ENCODE measurements at regions not wholly inside any gene's neighbourhood (a gene's known extent, or its start where the extent isn't known, plus 50 kb on each side); places are given as distances from the start of the nearest gene placed in this dataset.

DNA sequence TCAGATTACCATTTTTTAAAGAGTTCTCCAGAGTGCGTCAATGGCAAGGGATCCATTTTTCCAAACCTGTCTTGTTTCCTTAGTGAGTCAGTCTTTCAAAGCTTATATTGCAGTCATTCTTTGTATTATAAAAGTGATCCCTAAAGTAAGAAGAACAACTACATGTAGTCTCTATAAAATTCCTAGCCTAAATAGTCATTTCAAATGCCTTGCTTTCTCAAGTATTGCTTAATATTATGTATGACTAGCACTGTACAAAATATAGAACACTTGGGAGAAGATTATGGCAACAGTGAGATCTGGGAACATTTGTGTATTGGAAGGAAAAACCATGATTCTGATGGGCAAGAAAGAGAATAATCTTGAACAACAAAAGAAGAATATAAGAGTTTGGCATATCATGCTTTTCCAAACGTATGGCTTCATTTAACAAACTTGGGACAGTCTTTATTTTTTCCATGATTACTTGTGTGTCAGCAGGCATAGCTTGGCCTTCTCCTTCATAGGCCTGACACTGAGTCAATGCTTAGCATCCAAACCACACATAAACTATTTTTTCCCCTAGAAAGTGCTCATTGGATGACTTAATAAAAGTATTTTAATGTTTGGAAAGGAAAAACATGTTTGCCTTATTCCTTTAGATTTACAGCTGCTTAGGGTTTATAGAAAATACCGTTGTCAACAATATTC is 547.4 kb downstream of the LTN1 start:
- no peak overlapping the region for H3K4me2 ChIP-seq
- no peaks in the 10 kb centered on the region for H3K27me3 ChIP-seq (ENCODE audit: insufficient read depth)
- no peak for DNase-seq (ENCODE audit: low spot score)
- H3K4me1 ChIP-seq (ENCODE audit: insufficient read depth): no peaks in the 10 kb centered on the region
- H3F3A ChIP-seq (replicated peaks; ENCODE audit: low read depth): no peaks in the 10 kb centered on the region
- Mint-ChIP-seq H3K27ac (no peak overlapping the region), H3K4me1 (no peaks in the 10 kb centered on the region), H3K36me3 (ENCODE audit: low read depth) (no peaks in the 10 kb centered on the region), H3K27me3 (ENCODE audit: insufficient read depth, low read depth, poor library complexity) (no peaks in the 10 kb centered on the region), H3K9me3 (0 out of 3 replicates have a peak, but pooled peaks cover 4% of the 10 kb centered on the region), H3K4me3 (no peak overlapping the region)
- H3K27ac ChIP-seq (ENCODE audit: low read depth): no peak overlapping the region
- no peak overlapping the region for H2AFZ ChIP-seq
- TF ChIP-seq, protein P1, sequence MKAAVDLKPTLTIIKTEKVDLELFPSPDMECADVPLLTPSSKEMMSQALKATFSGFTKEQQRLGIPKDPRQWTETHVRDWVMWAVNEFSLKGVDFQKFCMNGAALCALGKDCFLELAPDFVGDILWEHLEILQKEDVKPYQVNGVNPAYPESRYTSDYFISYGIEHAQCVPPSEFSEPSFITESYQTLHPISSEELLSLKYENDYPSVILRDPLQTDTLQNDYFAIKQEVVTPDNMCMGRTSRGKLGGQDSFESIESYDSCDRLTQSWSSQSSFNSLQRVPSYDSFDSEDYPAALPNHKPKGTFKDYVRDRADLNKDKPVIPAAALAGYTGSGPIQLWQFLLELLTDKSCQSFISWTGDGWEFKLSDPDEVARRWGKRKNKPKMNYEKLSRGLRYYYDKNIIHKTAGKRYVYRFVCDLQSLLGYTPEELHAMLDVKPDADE (IDR thresholded peaks at IDR 0.05): no peak
- TF ChIP-seq JUNB (IDR thresholded peaks at IDR 0.05; ENCODE audit: unreplicated experiment) (no peak), NANOG (IDR thresholded peaks at IDR 0.05; ENCODE audit: borderline replicate concordance) (no peak), ZNF331 (CRISPR knock-in tag; IDR thresholded peaks at IDR 0.05; ENCODE audit: low read depth) (no peak), ZNF114 (CRISPR knock-in tag; IDR thresholded peaks at IDR 0.05) (no peak), POLR2AphosphoS5 (IDR thresholded peaks at IDR 0.05; ENCODE audit: low read depth) (no peak), STAT1 (IDR thresholded peaks at IDR 0.05; ENCODE audit: unreplicated experiment) (no peak), CREB1 (CRISPR knock-in tag; IDR thresholded peaks at IDR 0.05; ENCODE audit: low read depth) (no peak), CTCF (conservative IDR thresholded peaks at IDR 0.05; ENCODE audit: low read depth in 2 of 2) (no peak), EZH2phosphoT487 (IDR thresholded peaks at IDR 0.05; ENCODE audit: unreplicated experiment) (no peak), EZH2 (IDR thresholded peaks at IDR 0.05; ENCODE audit: low read depth, unreplicated experiment) (no peak)
- TF ChIP-seq, protein P2, sequence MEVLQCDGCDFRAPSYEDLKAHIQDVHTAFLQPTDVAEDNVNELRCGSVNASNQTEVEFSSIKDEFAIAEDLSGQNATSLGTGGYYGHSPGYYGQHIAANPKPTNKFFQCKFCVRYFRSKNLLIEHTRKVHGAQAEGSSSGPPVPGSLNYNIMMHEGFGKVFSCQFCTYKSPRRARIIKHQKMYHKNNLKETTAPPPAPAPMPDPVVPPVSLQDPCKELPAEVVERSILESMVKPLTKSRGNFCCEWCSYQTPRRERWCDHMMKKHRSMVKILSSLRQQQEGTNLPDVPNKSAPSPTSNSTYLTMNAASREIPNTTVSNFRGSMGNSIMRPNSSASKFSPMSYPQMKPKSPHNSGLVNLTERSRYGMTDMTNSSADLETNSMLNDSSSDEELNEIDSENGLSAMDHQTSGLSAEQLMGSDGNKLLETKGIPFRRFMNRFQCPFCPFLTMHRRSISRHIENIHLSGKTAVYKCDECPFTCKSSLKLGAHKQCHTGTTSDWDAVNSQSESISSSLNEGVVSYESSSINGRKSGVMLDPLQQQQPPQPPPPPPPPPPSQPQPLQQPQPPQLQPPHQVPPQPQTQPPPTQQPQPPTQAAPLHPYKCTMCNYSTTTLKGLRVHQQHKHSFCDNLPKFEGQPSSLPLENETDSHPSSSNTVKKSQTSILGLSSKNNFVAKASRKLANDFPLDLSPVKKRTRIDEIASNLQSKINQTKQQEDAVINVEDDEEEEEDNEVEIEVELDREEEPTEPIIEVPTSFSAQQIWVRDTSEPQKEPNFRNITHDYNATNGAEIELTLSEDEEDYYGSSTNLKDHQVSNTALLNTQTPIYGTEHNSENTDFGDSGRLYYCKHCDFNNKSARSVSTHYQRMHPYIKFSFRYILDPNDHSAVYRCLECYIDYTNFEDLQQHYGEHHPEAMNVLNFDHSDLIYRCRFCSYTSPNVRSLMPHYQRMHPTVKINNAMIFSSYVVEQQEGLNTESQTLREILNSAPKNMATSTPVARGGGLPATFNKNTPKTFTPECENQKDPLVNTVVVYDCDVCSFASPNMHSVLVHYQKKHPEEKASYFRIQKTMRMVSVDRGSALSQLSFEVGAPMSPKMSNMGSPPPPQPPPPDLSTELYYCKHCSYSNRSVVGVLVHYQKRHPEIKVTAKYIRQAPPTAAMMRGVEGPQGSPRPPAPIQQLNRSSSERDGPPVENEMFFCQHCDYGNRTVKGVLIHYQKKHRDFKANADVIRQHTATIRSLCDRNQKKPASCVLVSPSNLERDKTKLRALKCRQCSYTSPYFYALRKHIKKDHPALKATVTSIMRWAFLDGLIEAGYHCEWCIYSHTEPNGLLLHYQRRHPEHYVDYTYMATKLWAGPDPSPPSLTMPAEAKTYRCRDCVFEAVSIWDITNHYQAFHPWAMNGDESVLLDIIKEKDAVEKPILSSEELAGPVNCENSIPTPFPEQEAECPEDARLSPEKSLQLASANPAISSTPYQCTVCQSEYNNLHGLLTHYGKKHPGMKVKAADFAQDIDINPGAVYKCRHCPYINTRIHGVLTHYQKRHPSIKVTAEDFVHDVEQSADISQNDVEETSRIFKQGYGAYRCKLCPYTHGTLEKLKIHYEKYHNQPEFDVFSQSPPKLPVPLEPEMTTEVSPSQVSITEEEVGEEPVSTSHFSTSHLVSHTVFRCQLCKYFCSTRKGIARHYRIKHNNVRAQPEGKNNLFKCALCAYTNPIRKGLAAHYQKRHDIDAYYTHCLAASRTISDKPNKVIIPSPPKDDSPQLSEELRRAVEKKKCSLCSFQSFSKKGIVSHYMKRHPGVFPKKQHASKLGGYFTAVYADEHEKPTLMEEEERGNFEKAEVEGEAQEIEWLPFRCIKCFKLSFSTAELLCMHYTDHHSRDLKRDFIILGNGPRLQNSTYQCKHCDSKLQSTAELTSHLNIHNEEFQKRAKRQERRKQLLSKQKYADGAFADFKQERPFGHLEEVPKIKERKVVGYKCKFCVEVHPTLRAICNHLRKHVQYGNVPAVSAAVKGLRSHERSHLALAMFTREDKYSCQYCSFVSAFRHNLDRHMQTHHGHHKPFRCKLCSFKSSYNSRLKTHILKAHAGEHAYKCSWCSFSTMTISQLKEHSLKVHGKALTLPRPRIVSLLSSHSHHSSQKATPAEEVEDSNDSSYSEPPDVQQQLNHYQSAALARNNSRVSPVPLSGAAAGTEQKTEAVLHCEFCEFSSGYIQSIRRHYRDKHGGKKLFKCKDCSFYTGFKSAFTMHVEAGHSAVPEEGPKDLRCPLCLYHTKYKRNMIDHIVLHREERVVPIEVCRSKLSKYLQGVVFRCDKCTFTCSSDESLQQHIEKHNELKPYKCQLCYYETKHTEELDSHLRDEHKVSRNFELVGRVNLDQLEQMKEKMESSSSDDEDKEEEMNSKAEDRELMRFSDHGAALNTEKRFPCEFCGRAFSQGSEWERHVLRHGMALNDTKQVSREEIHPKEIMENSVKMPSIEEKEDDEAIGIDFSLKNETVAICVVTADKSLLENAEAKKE (CRISPR knock-in tag; IDR thresholded peaks at IDR 0.05): no peak
- TF ChIP-seq, protein P3, sequence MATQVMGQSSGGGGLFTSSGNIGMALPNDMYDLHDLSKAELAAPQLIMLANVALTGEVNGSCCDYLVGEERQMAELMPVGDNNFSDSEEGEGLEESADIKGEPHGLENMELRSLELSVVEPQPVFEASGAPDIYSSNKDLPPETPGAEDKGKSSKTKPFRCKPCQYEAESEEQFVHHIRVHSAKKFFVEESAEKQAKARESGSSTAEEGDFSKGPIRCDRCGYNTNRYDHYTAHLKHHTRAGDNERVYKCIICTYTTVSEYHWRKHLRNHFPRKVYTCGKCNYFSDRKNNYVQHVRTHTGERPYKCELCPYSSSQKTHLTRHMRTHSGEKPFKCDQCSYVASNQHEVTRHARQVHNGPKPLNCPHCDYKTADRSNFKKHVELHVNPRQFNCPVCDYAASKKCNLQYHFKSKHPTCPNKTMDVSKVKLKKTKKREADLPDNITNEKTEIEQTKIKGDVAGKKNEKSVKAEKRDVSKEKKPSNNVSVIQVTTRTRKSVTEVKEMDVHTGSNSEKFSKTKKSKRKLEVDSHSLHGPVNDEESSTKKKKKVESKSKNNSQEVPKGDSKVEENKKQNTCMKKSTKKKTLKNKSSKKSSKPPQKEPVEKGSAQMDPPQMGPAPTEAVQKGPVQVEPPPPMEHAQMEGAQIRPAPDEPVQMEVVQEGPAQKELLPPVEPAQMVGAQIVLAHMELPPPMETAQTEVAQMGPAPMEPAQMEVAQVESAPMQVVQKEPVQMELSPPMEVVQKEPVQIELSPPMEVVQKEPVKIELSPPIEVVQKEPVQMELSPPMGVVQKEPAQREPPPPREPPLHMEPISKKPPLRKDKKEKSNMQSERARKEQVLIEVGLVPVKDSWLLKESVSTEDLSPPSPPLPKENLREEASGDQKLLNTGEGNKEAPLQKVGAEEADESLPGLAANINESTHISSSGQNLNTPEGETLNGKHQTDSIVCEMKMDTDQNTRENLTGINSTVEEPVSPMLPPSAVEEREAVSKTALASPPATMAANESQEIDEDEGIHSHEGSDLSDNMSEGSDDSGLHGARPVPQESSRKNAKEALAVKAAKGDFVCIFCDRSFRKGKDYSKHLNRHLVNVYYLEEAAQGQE (IDR thresholded peaks at IDR 0.05; ENCODE audit: unreplicated experiment): no peak
- no peaks in the 10 kb centered on the region for H3K36me3 ChIP-seq (ENCODE audit: insufficient read depth)
- no peak for ATAC-seq
- no peaks in the 10 kb centered on the region for H4K20me1 ChIP-seq (replicated peaks; ENCODE audit: insufficient read depth)
- no peaks in the 10 kb centered on the region for H3K79me2 ChIP-seq (replicated peaks; ENCODE audit: insufficient read depth)
- no peaks in the 10 kb centered on the region for H3K9me2 ChIP-seq (ENCODE audit: insufficient read depth)
- H3K4me3 ChIP-seq: no peak overlapping the region

All from GM23338 (cell line).